Neuronal stem cell (in vitro differentiated cells): ENCODE measurements at regions not wholly inside any gene's neighbourhood (a gene's known extent, or its start where the extent isn't known, plus 50 kb on each side); places are given as distances from the start of the nearest gene placed in this dataset.

ENCODE experiments used
- DNase-seq: peaks from one replicate; pipeline ENCODE4 v3.0.0-alpha.2; 2013; ENCODE audit warnings: low spot score
- H2AFZ ChIP-seq: one replicate; pipeline ENCODE4 v1.6.1; 2013; ENCODE audit warnings: mild to moderate bottlenecking, low read length, inconsistent platforms
- H2AK5ac ChIP-seq: 2 replicates; pipeline ENCODE4 v1.6.1; 2013; ENCODE audit warnings: low read depth, mild to moderate bottlenecking, inconsistent platforms, low read length, moderate library complexity, mixed read lengths
- H2BK120ac ChIP-seq: 2 replicates; pipeline ENCODE4 v1.6.1; 2013; ENCODE audit warnings: low read depth, mild to moderate bottlenecking, inconsistent platforms, low read length, moderate library complexity, mixed read lengths
- H2BK12ac ChIP-seq: one replicate; pipeline ENCODE4 v1.6.1; 2013; ENCODE audit warnings: low read length, inconsistent platforms
- H2BK15ac ChIP-seq: 2 replicates; pipeline ENCODE4 v1.6.1; 2013; ENCODE audit warnings: mild to moderate bottlenecking, low read length, inconsistent platforms, mixed read lengths
- H2BK5ac ChIP-seq: one replicate; pipeline ENCODE4 v1.6.1; 2013; ENCODE audit warnings: inconsistent platforms, mild to moderate bottlenecking, low read length, moderate library complexity
- H3K14ac ChIP-seq: one replicate; pipeline ENCODE4 v1.6.1; 2013; ENCODE audit warnings: low read length, inconsistent platforms
- H3K18ac ChIP-seq: 2 replicates; pipeline ENCODE4 v1.6.1; 2013; ENCODE audit warnings: low read length, inconsistent platforms
- H3K23ac ChIP-seq: 2 replicates; pipeline ENCODE4 v1.6.1; 2013; ENCODE audit warnings: low read depth, mild to moderate bottlenecking, mixed read lengths, low read length, inconsistent platforms; ENCODE audit not compliant: poor library complexity
- H3K27ac ChIP-seq: replicated peaks from 3 replicates; pipeline ENCODE4 v1.5.1; 2013; ENCODE audit warnings: low read length, inconsistent platforms
- H3K27me3 ChIP-seq, 3 experiments: 2 replicates each; pipeline ENCODE4 v1.6.1; 2013; ENCODE audit warnings: low read length in 3 of 3, mild to moderate bottlenecking in 2 of 3, inconsistent platforms in 1 of 3, low read depth in 1 of 3, mixed read lengths in 1 of 3, moderate library complexity in 1 of 3; ENCODE audit not compliant: control insufficient read depth in 3 of 3, insufficient read depth in 3 of 3
- H3K36me3 ChIP-seq, 2 donors: replicated peaks in 1 of 2; 2 replicates each; pipeline ENCODE4 v1.6.1; 2013; ENCODE audit warnings: low read length in 2 of 2; ENCODE audit not compliant: control insufficient read depth in 2 of 2, insufficient read depth in 2 of 2
- H3K4ac ChIP-seq: 2 replicates; pipeline ENCODE4 v1.6.1; 2013; ENCODE audit warnings: inconsistent platforms, mild to moderate bottlenecking, low read length, moderate library complexity
- H3K4me1 ChIP-seq, 2 donors: 1 replicate in 1 of 2; 2 replicates in 1 of 2; pipeline ENCODE4 v1.6.1; 2013; ENCODE audit warnings: low read length in 2 of 2, low read depth in 1 of 2; ENCODE audit not compliant: control insufficient read depth in 2 of 2, insufficient read depth in 1 of 2
- H3K4me2 ChIP-seq: one replicate; pipeline ENCODE4 v1.6.1; 2013; ENCODE audit warnings: mild to moderate bottlenecking, low read length, inconsistent platforms; ENCODE audit not compliant: insufficient read depth, poor library complexity, severe bottlenecking
- H3K4me3 ChIP-seq, 2 donors: 2 replicates each; pipeline ENCODE4 v1.5.1; 2013; ENCODE audit warnings: low read length in 2 of 2, mild to moderate bottlenecking in 2 of 2, inconsistent platforms in 1 of 2, moderate library complexity in 1 of 2
- H3K79me1 ChIP-seq: one replicate; pipeline ENCODE4 v1.6.1; 2013; ENCODE audit warnings: low read depth, mild to moderate bottlenecking, inconsistent platforms, low read length, moderate library complexity
- H3K9ac ChIP-seq: one replicate; pipeline ENCODE4 v1.6.1; 2013; ENCODE audit warnings: mild to moderate bottlenecking, low read depth, low read length, inconsistent platforms; ENCODE audit not compliant: poor library complexity
- H3K9me3 ChIP-seq, 2 donors: replicated peaks in 1 of 2; 2 replicates each; pipeline versions ENCODE3 to v1.6.1; 2013; ENCODE audit warnings: low read length in 2 of 2, mild to moderate bottlenecking in 2 of 2, inconsistent platforms in 1 of 2, low read depth in 1 of 2, mixed read lengths in 1 of 2, moderate library complexity in 1 of 2; ENCODE audit not compliant: control insufficient read depth in 2 of 2, insufficient read depth in 1 of 2
- H4K8ac ChIP-seq: one replicate; pipeline ENCODE4 v1.6.1; 2013; ENCODE audit warnings: low read depth, mild to moderate bottlenecking, inconsistent platforms, low read length, moderate library complexity
- H4K91ac ChIP-seq: one replicate; pipeline ENCODE4 v1.6.1; 2013; ENCODE audit warnings: low read length, low read depth, mild to moderate bottlenecking, inconsistent platforms; ENCODE audit not compliant: poor library complexity
- WGBS, 2 donors: extraction: QIAGEN DNeasy Blood & Tissue Kit; methylation state at CpG; one replicate each; pipeline ENCODE4 v1.1.7; 2013; ENCODE audit warnings: missing lambda C conversion rate in 2 of 2, mixed read lengths in 1 of 2; ENCODE audit not compliant: insufficient read length in 2 of 2, insufficient replicate concordance in 1 of 2; ENCODE audit errors: extremely low coverage in 2 of 2; 5-methylcytosine and 5-hydroxymethylcytosine counted together

- Histone ChIP-seq H3K23ac (peak overlapping the region; percentile 5), H2BK120ac (no peak overlapping the region), H3K9ac (peak overlapping the region; percentile 81), H2BK12ac (no peak overlapping the region), H3K79me1 (no peaks in the 10 kb centered on the region), H3K36me3 (no peaks in the 10 kb centered on the region), H3K9me3 (peaks cover 3 to 4% of the 10 kb centered on the region in 2 donors), H4K91ac (peak overlapping the region; percentile 5), H2AK5ac (no peak overlapping the region), H3K4me1 (no peaks in the 10 kb centered on the region), H3K27me3 (no peaks in the 10 kb centered on the region), H2BK5ac (no peak overlapping the region), H4K8ac (no peak overlapping the region), H2AFZ (no peak overlapping the region), H3K14ac (peak overlapping the region; percentile 1), H3K4ac (no peak overlapping the region), H3K4me2 (no peak overlapping the region), H3K27ac (no peak overlapping the region), H2BK15ac (no peak overlapping the region), H3K18ac (no peak overlapping the region), H3K4me3 (peak overlapping the region in 1 of 2 donors; percentile 71)
- no peak for DNase-seq
- no CpG with 5 or more reads among the region's 2 CpGs for WGBS, 2 donors
These were observed 50.5 kb upstream of the CKS2 start for GRCh38 chr9:89260525-89260924.
